Gastrocnemius medialis (tissue), 4 donors: ENCODE measurements at regions not wholly inside any gene's neighbourhood (a gene's known extent, or its start where the extent isn't known, plus 50 kb on each side); places are given as distances from the start of the nearest gene placed in this dataset.
"Not testable (repeated sequence)": the region's sequence is repeated elsewhere in the genome, so short reads cannot be mapped to it uniquely, and the experiment has no call there.

Experiments
- CTCF ChIP-seq, 5 experiments: fragments of 450-650 bp in 3 of 5; fragments of 200-600 bp in 2 of 5; sonication (generic) in 2 of 5; IDR thresholded peaks in 4 of 5; conservative IDR thresholded peaks in 1 of 5; 1 replicate in 4 of 5; 2 replicates in 1 of 5; pipeline ENCODE4 v1.5.1; 2016 to 2019; ENCODE audit warnings: antibody characterized with exemption in 5 of 5, mild to moderate bottlenecking in 3 of 5, moderate library complexity in 3 of 5
- POLR2A ChIP-seq, 2 donors: fragments of 450-650 bp; IDR thresholded peaks; one replicate each; pipeline ENCODE4 v1.6.1; 2017; ENCODE audit warnings: antibody characterized with exemption in 2 of 2, mild to moderate bottlenecking in 2 of 2, moderate library complexity in 2 of 2

DNA sequence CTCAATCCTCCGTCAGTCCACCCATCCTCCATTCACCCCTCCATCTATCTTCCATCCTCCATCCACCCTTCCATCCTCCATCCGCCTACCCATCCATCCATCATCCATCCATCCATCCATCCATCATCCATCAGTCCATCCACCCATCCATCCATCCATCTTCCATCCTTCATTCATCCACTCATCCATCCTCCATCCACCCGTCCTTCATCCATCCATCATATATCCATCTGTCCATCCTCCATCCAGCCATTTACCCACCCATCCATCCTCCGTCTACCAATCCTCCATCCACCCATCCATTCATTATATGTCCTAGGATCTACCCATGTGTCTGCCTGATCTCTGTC is 179.1 kb downstream of the TMEM121 start:
- not testable (repeated sequence) for TF ChIP-seq CTCF (IDR thresholded peaks at IDR 0.05 in 4 of 5, conservative IDR thresholded peaks at IDR 0.05 in 1 of 5); POLR2A (IDR thresholded peaks at IDR 0.05)
